Astrocyte (in vitro differentiated cells and primary cell): ENCODE measurements at regions not wholly inside any gene's neighbourhood (a gene's known extent, or its start where the extent isn't known, plus 50 kb on each side); places are given as distances from the start of the nearest gene placed in this dataset.

Source experiments
- DNase-seq: peaks from one replicate; pipeline ENCODE4 v3.0.0-alpha.2; 2010; ENCODE audit warnings: low read depth
- FAIRE-seq: peaks from 2 replicates; lab custom pipeline; 2011; peaks lifted over from hg19 to GRCh38; lab: Jason Lieb, UNC
- H2AFZ ChIP-seq: 2 replicates; pipeline ENCODE4 v1.6.0; 2012; ENCODE audit warnings: low read depth, low read length, inconsistent platforms
- H3K27ac ChIP-seq: 2 replicates; pipeline ENCODE4 v1.5.1; 2011; ENCODE audit warnings: low read depth, low read length, inconsistent platforms
- H3K27me3 ChIP-seq: 2 replicates; pipeline ENCODE4 v1.6.0; 2011; ENCODE audit warnings: low read length, inconsistent platforms; ENCODE audit not compliant: insufficient read depth
- H3K36me3 ChIP-seq: 2 replicates; pipeline ENCODE4 v1.5.1; 2011; ENCODE audit warnings: low read length, inconsistent platforms; ENCODE audit not compliant: insufficient read depth
- H3K4me1 ChIP-seq: 2 replicates; pipeline ENCODE4 v1.5.1; 2011; ENCODE audit warnings: low read length, inconsistent platforms; ENCODE audit not compliant: insufficient read depth
- H3K4me2 ChIP-seq: 2 replicates; pipeline ENCODE4 v1.6.0; 2012; ENCODE audit warnings: low read length, inconsistent platforms
- H3K4me3 ChIP-seq: 2 replicates; pipeline ENCODE4 v1.5.1; 2011; ENCODE audit warnings: low read depth, mild to moderate bottlenecking, low read length, inconsistent platforms; ENCODE audit not compliant: insufficient read depth
- H3K79me2 ChIP-seq: 2 replicates; pipeline ENCODE4 v1.6.0; 2012; ENCODE audit warnings: mild to moderate bottlenecking, low read length, inconsistent platforms; ENCODE audit not compliant: insufficient read depth
- H3K9ac ChIP-seq: 2 replicates; pipeline ENCODE4 v1.6.0; 2012; ENCODE audit warnings: mild to moderate bottlenecking, low read length, inconsistent platforms
- H3K9me3 ChIP-seq: 2 replicates; pipeline ENCODE4 v1.5.1; 2012; ENCODE audit warnings: low read depth, mild to moderate bottlenecking, low read length, inconsistent platforms; ENCODE audit not compliant: insufficient read depth
- H4K20me1 ChIP-seq: 2 replicates; pipeline ENCODE4 v1.6.0; 2012; ENCODE audit warnings: low read length, inconsistent platforms; ENCODE audit not compliant: insufficient read depth
- H3K27ac Mint-ChIP-seq: one replicate; pipeline ENCODE4 v1.8.0; 2021; ENCODE audit warnings: mild to moderate bottlenecking, mixed read lengths; ENCODE audit not compliant: unreplicated experiment
- H3K27me3 Mint-ChIP-seq: one replicate; pipeline ENCODE4 v1.8.0; 2021; ENCODE audit warnings: low read depth, mixed read lengths; ENCODE audit not compliant: unreplicated experiment
- H3K36me3 Mint-ChIP-seq: one replicate; pipeline ENCODE4 v1.8.0; 2021; ENCODE audit warnings: low read depth, mixed read lengths; ENCODE audit not compliant: unreplicated experiment
- H3K4me1 Mint-ChIP-seq: one replicate; pipeline ENCODE4 v1.8.0; 2021; ENCODE audit warnings: low read depth, mixed read lengths; ENCODE audit not compliant: unreplicated experiment
- H3K4me3 Mint-ChIP-seq: one replicate; pipeline ENCODE4 v1.8.0; 2021; ENCODE audit warnings: mild to moderate bottlenecking, moderate library complexity, mixed read lengths; ENCODE audit not compliant: unreplicated experiment
- H3K9me3 Mint-ChIP-seq: one replicate; pipeline ENCODE4 v1.8.0; 2021; ENCODE audit warnings: mild to moderate bottlenecking, mixed read lengths; ENCODE audit not compliant: unreplicated experiment
- CTCF ChIP-seq: IDR thresholded peaks from 2 replicates; pipeline ENCODE4 v1.5.1; 2011; ENCODE audit warnings: low read depth, mild to moderate bottlenecking, inconsistent platforms, low read length, moderate library complexity; ENCODE audit not compliant: insufficient read depth
- EZH2 ChIP-seq: IDR thresholded peaks from 2 replicates; pipeline ENCODE4 v1.6.1; 2012; ENCODE audit warnings: mild to moderate bottlenecking, low read length, inconsistent platforms; ENCODE audit not compliant: insufficient read depth

GRCh38 chr5:123855609-123856008, 343.6 kb downstream of the CSNK1G3 start:
- Histone ChIP-seq H3K9me3 (no peaks in the 10 kb centered on the region), H3K79me2 (no peaks in the 10 kb centered on the region), H3K27me3 (no peaks in the 10 kb centered on the region), H2AFZ (no peak overlapping the region), H3K4me2 (no peak overlapping the region), H3K27ac (no peak overlapping the region), H3K4me1 (no peaks in the 10 kb centered on the region), H3K4me3 (no peak overlapping the region), H3K9ac (no peak overlapping the region), H4K20me1 (no peaks in the 10 kb centered on the region), H3K36me3 (no peaks in the 10 kb centered on the region)
- DNase-seq = peak; percentile 66
- Mint-ChIP-seq H3K4me3 (no peak overlapping the region), H3K27ac (no peak overlapping the region), H3K27me3 (no peaks in the 10 kb centered on the region), H3K4me1 (no peaks in the 10 kb centered on the region), H3K36me3 (no peaks in the 10 kb centered on the region), H3K9me3 (no peaks in the 10 kb centered on the region)
- no peak for FAIRE-seq
- TF ChIP-seq EZH2 (no peak), CTCF (no peak)

DNA sequence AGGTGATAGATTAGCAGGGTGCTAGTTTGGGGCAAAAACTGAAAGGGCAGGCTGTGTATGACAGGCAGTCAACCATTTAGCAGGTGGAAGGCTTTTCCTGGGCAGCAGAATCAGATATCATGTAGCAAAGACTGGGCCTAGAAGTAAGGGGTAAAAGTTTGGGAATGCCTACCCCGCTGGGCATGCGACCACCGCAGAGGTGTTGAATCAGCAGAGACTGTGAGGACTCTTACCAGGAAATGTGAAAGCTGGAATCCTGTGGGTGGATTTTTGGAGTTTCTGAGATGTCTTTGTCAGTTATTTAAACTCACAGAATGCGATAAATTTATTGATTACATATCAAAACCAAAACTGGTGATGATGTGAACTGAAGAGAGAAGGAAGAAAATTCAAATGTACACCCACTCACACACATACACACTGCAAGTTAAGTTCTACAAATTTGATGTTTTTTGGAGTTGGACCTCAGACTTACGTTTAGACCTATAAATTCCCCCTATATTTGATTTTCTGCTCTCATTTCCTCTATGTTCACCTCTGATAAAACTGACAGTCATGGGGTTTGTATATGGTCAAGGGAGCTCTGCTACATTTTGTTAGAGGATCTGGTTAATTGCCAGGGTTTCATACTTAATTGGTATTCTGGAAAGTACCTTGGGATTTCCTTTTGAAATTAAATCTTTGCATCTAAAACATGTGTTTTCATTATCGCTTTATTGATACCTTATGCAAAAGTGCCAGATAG, 333.6 kb downstream of the CSNK1G3 start:
- no peaks in the 10 kb centered on the region for H3K79me2 ChIP-seq
- H3K4me3 ChIP-seq = no peak overlapping the region
- peak overlapping the region; percentile 39 for H3K27ac ChIP-seq
- no peaks in the 10 kb centered on the region for H3K27me3 ChIP-seq
- H3K4me3 Mint-ChIP-seq = no peak overlapping the region
- H3K4me1 ChIP-seq = peaks cover 8% of the 10 kb centered on the region
- H3K9ac ChIP-seq = peak overlapping the region; percentile 1
- H3K36me3 ChIP-seq = no peaks in the 10 kb centered on the region
- no peaks in the 10 kb centered on the region for H4K20me1 ChIP-seq
- TF ChIP-seq CTCF (no peak), EZH2 (no peak)
- H3K9me3 Mint-ChIP-seq = peaks cover 7% of the 10 kb centered on the region
- H3K27ac Mint-ChIP-seq = peak overlapping the region; percentile 97
- H3K4me2 ChIP-seq = no peak overlapping the region
- peaks cover 23% of the 10 kb centered on the region for H3K4me1 Mint-ChIP-seq
- no peaks in the 10 kb centered on the region for H3K9me3 ChIP-seq
- DNase-seq (peak; percentile 27), FAIRE-seq (no peak)
- H3K36me3 Mint-ChIP-seq = no peaks in the 10 kb centered on the region
- H2AFZ ChIP-seq = peak overlapping the region; percentile 4
- no peaks in the 10 kb centered on the region for H3K27me3 Mint-ChIP-seq

- peak overlapping the region; percentile 1 for H3K9ac ChIP-seq
- H3K27ac Mint-ChIP-seq = peak overlapping the region; percentile 97
Measured at GRCh38 chr5:123844873-123845272, 332.9 kb downstream of the CSNK1G3 start.

More at GRCh38 chr5:123844873-123845272, 332.9 kb downstream of the CSNK1G3 start:
- peak overlapping the region; percentile 46 for H3K27ac ChIP-seq
- peaks cover 8% of the 10 kb centered on the region for H3K4me1 ChIP-seq
- Mint-ChIP-seq H3K4me3 (no peak overlapping the region), H3K4me1 (peaks cover 23% of the 10 kb centered on the region), H3K36me3 (no peaks in the 10 kb centered on the region), H3K27me3 (no peaks in the 10 kb centered on the region), H3K9me3 (peaks cover 7% of the 10 kb centered on the region)
- DNase-seq (peak; percentile 60), FAIRE-seq (no peak)
- no peak overlapping the region for H3K4me2 ChIP-seq
- H3K79me2 ChIP-seq = no peaks in the 10 kb centered on the region
- H3K9me3 ChIP-seq = no peaks in the 10 kb centered on the region
- no peaks in the 10 kb centered on the region for H4K20me1 ChIP-seq
- no peak overlapping the region for H3K4me3 ChIP-seq
- peak overlapping the region; percentile 13 for H2AFZ ChIP-seq
- no peaks in the 10 kb centered on the region for H3K36me3 ChIP-seq
- no peak for TF ChIP-seq CTCF
- H3K27me3 ChIP-seq = no peaks in the 10 kb centered on the region
